ENCODE measurements at regions not wholly inside any gene's neighbourhood (a gene's known extent, or its start where the extent isn't known, plus 50 kb on each side); places are given as distances from the start of the nearest gene placed in this dataset.
"Not testable (repeated sequence)": the region's sequence is repeated elsewhere in the genome, so short reads cannot be mapped to it uniquely, and the experiment has no call there.

- DNase-seq (ENCODE audit: low spot score): no peak
Observed at GRCh38 chr3:95162794-95163193, 1099.9 kb downstream of the NSUN3 start.

- DNase-seq (ENCODE audit: low spot score): no peak
Observed at GRCh38 chr3:95167748-95168147, 1104.9 kb downstream of the NSUN3 start.

- no peak for DNase-seq (ENCODE audit: low spot score)
Observed at GRCh38 chr3:95168526-95168925, 1105.7 kb downstream of the NSUN3 start.

GRCh38 chr3:95172164-95172943 lies 1109.5 kb downstream of the NSUN3 start:
- no peak for DNase-seq (ENCODE audit: low spot score)

GRCh38 chr3:95177096-95177495 lies 1114.2 kb downstream of the NSUN3 start:
- no peak for DNase-seq (ENCODE audit: low spot score)

- DNase-seq (ENCODE audit: low spot score): no peak
Observed at GRCh38 chr3:95184038-95184437, 1121.2 kb downstream of the NSUN3 start.

- no peak for DNase-seq (ENCODE audit: low spot score)
Observed at GRCh38 chr3:95189348-95189747, 1126.5 kb downstream of the NSUN3 start.

GRCh38 chr3:95197661-95198060 lies 1134.8 kb downstream of the NSUN3 start:
- DNase-seq (ENCODE audit: low spot score): no peak

- no peak for DNase-seq (ENCODE audit: low spot score)
Observed at GRCh38 chr3:95200384-95200783, 1137.5 kb downstream of the NSUN3 start.

- DNase-seq (ENCODE audit: low spot score): no peak
Observed at GRCh38 chr3:95210878-95211277, 1148.0 kb downstream of the NSUN3 start.

- DNase-seq (ENCODE audit: low spot score): no peak
Observed at GRCh38 chr3:95212117-95212516, 1149.3 kb downstream of the NSUN3 start.

GRCh38 chr3:95215437-95215957 lies 1152.6 kb downstream of the NSUN3 start:
- DNase-seq (ENCODE audit: low spot score): no peak

- DNase-seq (ENCODE audit: low spot score): no peak
Observed at GRCh38 chr3:95217661-95218060, 1154.8 kb downstream of the NSUN3 start.

GRCh38 chr3:95218484-95218883 lies 1155.6 kb downstream of the NSUN3 start:
- DNase-seq (ENCODE audit: low spot score): no peak

GRCh38 chr3:95226437-95226836 lies 1163.6 kb downstream of the NSUN3 start:
- DNase-seq (ENCODE audit: low spot score): no peak

- no peak for DNase-seq (ENCODE audit: low spot score)
Observed at GRCh38 chr3:95227092-95227491, 1164.2 kb downstream of the NSUN3 start.

GRCh38 chr3:95228416-95228815 lies 1165.6 kb downstream of the NSUN3 start:
- DNase-seq (ENCODE audit: low spot score): no peak

- DNase-seq (ENCODE audit: low spot score): no peak
Observed at GRCh38 chr3:95235916-95236315, 1173.1 kb downstream of the NSUN3 start.

GRCh38 chr3:95237783-95238182 lies 1174.9 kb downstream of the NSUN3 start:
- DNase-seq (ENCODE audit: low spot score): no peak

GRCh38 chr3:95240395-95240794 lies 1177.5 kb downstream of the NSUN3 start:
- no peak for DNase-seq (ENCODE audit: low spot score)

GRCh38 chr3:95241256-95241655 lies 1178.4 kb downstream of the NSUN3 start:
- not testable (repeated sequence) for DNase-seq (ENCODE audit: low spot score)

- DNase-seq (ENCODE audit: low spot score): no peak
Observed at GRCh38 chr3:95246413-95246812, 1183.6 kb downstream of the NSUN3 start.

GRCh38 chr3:95254061-95254460 lies 1191.2 kb downstream of the NSUN3 start:
- no peak for DNase-seq (ENCODE audit: low spot score)

- no peak for DNase-seq (ENCODE audit: low spot score)
Observed at GRCh38 chr3:95254758-95255157, 1191.9 kb downstream of the NSUN3 start.

Data from mucosa of gallbladder (tissue), 1 donor.